ENCODE measurements at regions not wholly inside any gene's neighbourhood (a gene's known extent, or its start where the extent isn't known, plus 50 kb on each side); places are given as distances from the start of the nearest gene placed in this dataset.

DNA sequence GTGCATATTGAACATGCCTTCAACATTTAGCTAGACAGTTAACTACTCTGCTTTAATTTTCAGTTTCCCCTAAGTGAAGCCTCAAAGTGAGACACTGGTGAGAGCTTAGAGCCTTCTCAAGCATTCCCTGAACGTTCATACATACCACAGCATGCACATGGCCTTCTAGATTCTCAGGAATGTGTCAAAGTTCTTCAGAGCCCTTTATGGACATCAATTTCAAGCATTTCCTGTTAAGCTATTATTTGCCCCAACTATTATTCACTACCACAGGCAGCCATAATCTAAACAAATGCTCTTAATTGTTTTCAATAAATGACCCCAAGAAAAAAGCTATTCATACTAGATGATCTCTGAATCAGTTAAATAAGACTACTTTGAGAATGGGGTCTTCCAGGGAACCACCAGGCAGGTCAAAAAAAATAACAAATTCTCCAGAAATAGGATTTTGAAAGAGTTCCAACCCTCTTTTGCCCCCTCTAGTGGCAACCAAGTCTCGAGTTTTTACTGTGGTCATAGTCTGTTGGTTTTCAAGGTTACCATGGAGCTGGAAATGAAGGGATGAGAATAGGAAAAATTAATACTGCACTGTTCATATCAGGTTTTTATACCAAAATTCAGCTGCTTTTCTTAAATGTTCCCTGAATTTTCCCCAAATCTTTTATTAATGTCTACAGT, 235.4 kb downstream of the RAB28 start:
- POLR2A ChIA-PET: no interaction called here
- Histone ChIP-seq H3K9me3 (no peaks in the 10 kb centered on the region), H3K27ac (no peak overlapping the region), H3K4me2 (no peak overlapping the region), H3K4me1 (no peaks in the 10 kb centered on the region), H3K4me3 (no peak overlapping the region)
- no peak for TF ChIP-seq ZC3H11A (IDR thresholded peaks at IDR 0.05)
- no peak for TF ChIP-seq HOXB5 (CRISPR knock-in tag; IDR thresholded peaks at IDR 0.05)
- no peak for TF ChIP-seq KDM1A (IDR thresholded peaks at IDR 0.05; ENCODE audit: low read depth)
- TF ChIP-seq, protein P1, sequence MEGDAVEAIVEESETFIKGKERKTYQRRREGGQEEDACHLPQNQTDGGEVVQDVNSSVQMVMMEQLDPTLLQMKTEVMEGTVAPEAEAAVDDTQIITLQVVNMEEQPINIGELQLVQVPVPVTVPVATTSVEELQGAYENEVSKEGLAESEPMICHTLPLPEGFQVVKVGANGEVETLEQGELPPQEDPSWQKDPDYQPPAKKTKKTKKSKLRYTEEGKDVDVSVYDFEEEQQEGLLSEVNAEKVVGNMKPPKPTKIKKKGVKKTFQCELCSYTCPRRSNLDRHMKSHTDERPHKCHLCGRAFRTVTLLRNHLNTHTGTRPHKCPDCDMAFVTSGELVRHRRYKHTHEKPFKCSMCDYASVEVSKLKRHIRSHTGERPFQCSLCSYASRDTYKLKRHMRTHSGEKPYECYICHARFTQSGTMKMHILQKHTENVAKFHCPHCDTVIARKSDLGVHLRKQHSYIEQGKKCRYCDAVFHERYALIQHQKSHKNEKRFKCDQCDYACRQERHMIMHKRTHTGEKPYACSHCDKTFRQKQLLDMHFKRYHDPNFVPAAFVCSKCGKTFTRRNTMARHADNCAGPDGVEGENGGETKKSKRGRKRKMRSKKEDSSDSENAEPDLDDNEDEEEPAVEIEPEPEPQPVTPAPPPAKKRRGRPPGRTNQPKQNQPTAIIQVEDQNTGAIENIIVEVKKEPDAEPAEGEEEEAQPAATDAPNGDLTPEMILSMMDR (IDR thresholded peaks at IDR 0.05): no peak
- CTCF ChIA-PET: interaction anchor here (0.9 to 1.0 kb wide), 2 partner anchors 20 to 395 kb away, joined by 3 read pairs; no protein-coding TSS in a partner anchor
- FAIRE-seq (no peak), DNase-seq (ENCODE audit: low read depth in 1 of 2, low spot score in 1 of 2) (no peak), ATAC-seq (no peak)
- WGBS (ENCODE audit: missing lambda C conversion rate): 3% methylated on average over 2 of the region's 2 CpGs

DNA sequence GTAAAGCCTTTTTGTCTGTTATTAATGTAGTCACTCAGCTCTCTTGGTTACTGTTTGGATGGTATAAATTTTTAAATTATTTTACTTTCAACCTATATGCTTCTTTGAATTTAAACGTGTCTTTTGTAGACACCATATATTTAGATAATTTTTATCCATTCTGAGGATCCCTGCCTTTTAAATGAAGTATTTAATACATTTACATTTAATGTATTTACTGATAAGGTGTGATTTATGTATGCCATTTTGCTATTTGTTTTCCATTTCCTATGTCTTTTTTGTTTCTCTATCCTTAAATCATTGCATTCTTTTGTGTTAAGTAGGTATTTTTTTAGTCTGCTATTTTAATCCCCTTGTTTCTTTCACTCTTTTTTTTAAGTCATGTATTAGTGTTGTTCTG, 238.0 kb downstream of the RAB28 start:
- DNase-seq (ENCODE audit: low read depth in 1 of 2, low spot score in 1 of 2): no peak
- no peaks in the 10 kb centered on the region for H3K9me3 ChIP-seq
- no peak overlapping the region for H3K4me2 ChIP-seq
- ATAC-seq: no peak
- FAIRE-seq: no peak
- TF ChIP-seq, protein P2, sequence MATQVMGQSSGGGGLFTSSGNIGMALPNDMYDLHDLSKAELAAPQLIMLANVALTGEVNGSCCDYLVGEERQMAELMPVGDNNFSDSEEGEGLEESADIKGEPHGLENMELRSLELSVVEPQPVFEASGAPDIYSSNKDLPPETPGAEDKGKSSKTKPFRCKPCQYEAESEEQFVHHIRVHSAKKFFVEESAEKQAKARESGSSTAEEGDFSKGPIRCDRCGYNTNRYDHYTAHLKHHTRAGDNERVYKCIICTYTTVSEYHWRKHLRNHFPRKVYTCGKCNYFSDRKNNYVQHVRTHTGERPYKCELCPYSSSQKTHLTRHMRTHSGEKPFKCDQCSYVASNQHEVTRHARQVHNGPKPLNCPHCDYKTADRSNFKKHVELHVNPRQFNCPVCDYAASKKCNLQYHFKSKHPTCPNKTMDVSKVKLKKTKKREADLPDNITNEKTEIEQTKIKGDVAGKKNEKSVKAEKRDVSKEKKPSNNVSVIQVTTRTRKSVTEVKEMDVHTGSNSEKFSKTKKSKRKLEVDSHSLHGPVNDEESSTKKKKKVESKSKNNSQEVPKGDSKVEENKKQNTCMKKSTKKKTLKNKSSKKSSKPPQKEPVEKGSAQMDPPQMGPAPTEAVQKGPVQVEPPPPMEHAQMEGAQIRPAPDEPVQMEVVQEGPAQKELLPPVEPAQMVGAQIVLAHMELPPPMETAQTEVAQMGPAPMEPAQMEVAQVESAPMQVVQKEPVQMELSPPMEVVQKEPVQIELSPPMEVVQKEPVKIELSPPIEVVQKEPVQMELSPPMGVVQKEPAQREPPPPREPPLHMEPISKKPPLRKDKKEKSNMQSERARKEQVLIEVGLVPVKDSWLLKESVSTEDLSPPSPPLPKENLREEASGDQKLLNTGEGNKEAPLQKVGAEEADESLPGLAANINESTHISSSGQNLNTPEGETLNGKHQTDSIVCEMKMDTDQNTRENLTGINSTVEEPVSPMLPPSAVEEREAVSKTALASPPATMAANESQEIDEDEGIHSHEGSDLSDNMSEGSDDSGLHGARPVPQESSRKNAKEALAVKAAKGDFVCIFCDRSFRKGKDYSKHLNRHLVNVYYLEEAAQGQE (IDR thresholded peaks at IDR 0.05): no peak
- no peak for TF ChIP-seq RARB (CRISPR knock-in tag; IDR thresholded peaks at IDR 0.05)
- no peak for TF ChIP-seq FOSB (CRISPR knock-in tag; IDR thresholded peaks at IDR 0.05)
- no peak for TF ChIP-seq ZFP36 (IDR thresholded peaks at IDR 0.05; ENCODE audit: borderline replicate concordance, partially characterized antibody)
- H3K4me3 ChIP-seq: no peak overlapping the region
- POLR2A ChIA-PET: no interaction called here
- CTCF ChIA-PET: no interaction called here
- no peaks in the 10 kb centered on the region for H3K4me1 ChIP-seq
- 52% methylated on average over 1 of the region's 1 CpG for WGBS (ENCODE audit: missing lambda C conversion rate)
- no peak overlapping the region for H3K27ac ChIP-seq

DNA sequence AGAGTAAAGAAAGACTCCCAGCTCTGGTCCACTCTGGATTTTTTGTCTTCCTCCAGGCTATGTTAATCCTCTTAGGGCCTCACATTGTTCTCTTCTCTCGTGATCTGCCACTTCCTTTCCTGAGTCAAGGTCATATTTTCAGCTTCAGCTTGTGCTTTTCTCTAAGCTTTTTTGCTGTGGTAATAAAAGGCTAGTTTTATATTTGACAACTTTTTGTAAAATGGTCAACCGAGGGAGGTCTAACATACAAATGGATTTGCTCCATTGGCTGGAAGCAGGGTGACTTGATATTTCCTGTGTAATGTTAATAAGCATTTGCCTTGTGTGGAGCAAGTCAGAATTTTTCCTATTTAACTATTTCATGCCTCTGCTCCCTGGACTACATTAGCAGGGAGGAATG, 239.7 kb downstream of the RAB28 start:
- no peak overlapping the region for H3K27ac ChIP-seq
- ATAC-seq: no peak
- H3K4me3 ChIP-seq: no peak overlapping the region
- H3K9me3 ChIP-seq: no peaks in the 10 kb centered on the region
- CTCF ChIA-PET: no interaction called here
- no peak overlapping the region for H3K4me2 ChIP-seq
- 3% methylated on average over 2 of the region's 2 CpGs for WGBS (ENCODE audit: missing lambda C conversion rate)
- no peaks in the 10 kb centered on the region for H3K4me1 ChIP-seq
- POLR2A ChIA-PET: no interaction called here
- TF ChIP-seq, protein P3, sequence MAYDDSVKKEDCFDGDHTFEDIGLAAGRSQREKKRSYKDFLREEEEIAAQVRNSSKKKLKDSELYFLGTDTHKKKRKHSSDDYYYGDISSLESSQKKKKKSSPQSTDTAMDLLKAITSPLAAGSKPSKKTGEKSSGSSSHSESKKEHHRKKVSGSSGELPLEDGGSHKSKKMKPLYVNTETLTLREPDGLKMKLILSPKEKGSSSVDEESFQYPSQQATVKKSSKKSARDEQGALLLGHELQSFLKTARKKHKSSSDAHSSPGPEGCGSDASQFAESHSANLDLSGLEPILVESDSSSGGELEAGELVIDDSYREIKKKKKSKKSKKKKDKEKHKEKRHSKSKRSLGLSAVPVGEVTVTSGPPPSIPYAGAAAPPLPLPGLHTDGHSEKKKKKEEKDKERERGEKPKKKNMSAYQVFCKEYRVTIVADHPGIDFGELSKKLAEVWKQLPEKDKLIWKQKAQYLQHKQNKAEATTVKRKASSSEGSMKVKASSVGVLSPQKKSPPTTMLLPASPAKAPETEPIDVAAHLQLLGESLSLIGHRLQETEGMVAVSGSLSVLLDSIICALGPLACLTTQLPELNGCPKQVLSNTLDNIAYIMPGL (CRISPR knock-in tag; IDR thresholded peaks at IDR 0.05; ENCODE audit: borderline replicate concordance): no peak
- TF ChIP-seq, protein P4, sequence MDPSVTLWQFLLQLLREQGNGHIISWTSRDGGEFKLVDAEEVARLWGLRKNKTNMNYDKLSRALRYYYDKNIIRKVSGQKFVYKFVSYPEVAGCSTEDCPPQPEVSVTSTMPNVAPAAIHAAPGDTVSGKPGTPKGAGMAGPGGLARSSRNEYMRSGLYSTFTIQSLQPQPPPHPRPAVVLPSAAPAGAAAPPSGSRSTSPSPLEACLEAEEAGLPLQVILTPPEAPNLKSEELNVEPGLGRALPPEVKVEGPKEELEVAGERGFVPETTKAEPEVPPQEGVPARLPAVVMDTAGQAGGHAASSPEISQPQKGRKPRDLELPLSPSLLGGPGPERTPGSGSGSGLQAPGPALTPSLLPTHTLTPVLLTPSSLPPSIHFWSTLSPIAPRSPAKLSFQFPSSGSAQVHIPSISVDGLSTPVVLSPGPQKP (IDR thresholded peaks at IDR 0.05; ENCODE audit: low read depth, low read length): no peak
- TF ChIP-seq TFCP2L1 (CRISPR knock-in tag; IDR thresholded peaks at IDR 0.05): no peak
- TF ChIP-seq RNF2 (IDR thresholded peaks at IDR 0.05; ENCODE audit: borderline replicate concordance, low read depth): no peak
- TF ChIP-seq MAFK (IDR thresholded peaks at IDR 0.05; ENCODE audit: partially characterized antibody): no peak
- TF ChIP-seq CBX8 (IDR thresholded peaks at IDR 0.05): no peak
- no peak for TF ChIP-seq ESRRA (IDR thresholded peaks at IDR 0.05; ENCODE audit: borderline replicate concordance, low read length)
- TF ChIP-seq RFX5 (IDR thresholded peaks at IDR 0.05): no peak
- no peak for TF ChIP-seq SMC3 (IDR thresholded peaks at IDR 0.05)
- no peak for TF ChIP-seq NFE2L2 (conservative IDR thresholded peaks at IDR 0.05; ENCODE audit: low read length)
- no peak for TF ChIP-seq KDM5A (IDR thresholded peaks at IDR 0.05)
- no peak for TF ChIP-seq RCOR1 (IDR thresholded peaks at IDR 0.05; ENCODE audit: low read depth, low read length)
- TF ChIP-seq RAD21 (conservative IDR thresholded peaks at IDR 0.05 in 1 of 2, IDR thresholded peaks at IDR 0.05 in 1 of 2): no peak
- FAIRE-seq: no peak
- DNase-seq (ENCODE audit: low read depth in 1 of 2, low spot score in 1 of 2): no peak
